ENCODE measurements at regions not wholly inside any gene's neighbourhood (a gene's known extent, or its start where the extent isn't known, plus 50 kb on each side); places are given as distances from the start of the nearest gene placed in this dataset.

- no peak for DNase-seq
Observed at GRCh38 chr22:48199667-48200066, 1437.2 kb downstream of the TBC1D22A start.

DNA sequence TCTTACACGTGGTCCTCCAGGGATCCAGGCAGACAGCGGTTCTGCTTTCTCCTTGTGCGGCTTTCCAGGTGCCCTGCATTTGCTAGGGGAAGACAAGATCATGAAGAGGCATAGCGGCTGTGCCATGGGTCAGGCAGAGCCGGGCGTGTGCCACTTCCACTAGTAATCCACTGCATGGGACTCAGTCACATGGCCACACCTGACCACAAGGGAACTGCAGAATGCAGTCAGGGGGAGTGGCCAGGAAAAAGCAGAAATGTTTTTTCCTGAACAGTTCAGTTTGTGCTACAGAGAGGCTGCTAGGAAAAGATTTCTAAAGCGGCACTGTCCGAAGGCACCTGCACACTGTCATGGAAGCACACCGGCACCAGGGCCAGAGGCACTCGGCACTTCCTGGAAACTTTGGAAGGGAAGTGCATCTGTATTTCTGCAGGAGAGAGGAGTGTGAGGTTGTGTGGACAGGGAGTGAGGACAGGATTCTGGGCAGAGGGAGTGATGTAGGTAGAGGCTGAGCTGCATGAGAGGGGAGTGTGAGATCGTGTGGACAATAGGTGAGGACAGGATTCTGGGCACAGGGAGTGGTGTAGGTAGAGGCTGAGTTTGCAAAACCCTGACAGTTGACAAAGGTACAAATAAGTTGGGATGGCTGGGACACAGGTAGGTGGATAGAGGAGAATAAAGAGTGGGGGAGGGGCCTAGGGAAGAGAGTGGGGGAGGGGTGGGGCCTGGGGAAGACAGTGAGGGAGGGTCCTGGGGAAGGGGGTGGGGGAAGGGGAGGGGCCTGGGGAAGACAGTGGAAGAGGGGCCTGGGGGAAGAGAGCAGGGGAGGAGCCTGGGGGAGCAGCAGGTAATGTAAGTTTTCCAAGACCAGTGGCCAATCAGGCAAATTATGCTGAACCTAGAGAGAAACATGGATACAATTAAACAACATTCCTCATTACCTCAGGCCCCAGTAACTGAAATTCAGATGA is 1436.3 kb downstream of the TBC1D22A start:
- no peak for DNase-seq

- no peak for DNase-seq
Observed at GRCh38 chr22:48197189-48197690, 1434.8 kb downstream of the TBC1D22A start.

- DNase-seq: no peak
Observed at GRCh38 chr22:48192920-48193319, 1430.5 kb downstream of the TBC1D22A start.

DNA sequence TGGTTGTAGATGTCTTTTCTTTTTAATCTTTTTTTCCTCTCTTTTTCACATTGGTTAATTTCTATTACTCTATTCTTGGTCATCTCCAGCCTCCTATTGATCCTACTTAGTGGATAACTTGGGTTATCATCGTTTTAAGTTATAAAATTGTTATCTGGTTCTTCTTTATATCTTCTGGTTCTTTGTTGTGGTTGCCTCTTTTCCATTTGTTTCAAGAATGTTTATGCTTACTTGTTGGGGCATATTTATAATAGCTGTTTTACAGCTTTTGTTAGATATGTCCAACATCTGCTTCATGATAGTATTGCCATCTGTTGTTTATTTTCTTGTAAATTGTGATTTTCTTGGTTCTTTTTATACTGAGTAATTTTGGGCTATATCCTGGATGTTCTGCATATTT is 1429.6 kb downstream of the TBC1D22A start:
- no peak for DNase-seq

DNA sequence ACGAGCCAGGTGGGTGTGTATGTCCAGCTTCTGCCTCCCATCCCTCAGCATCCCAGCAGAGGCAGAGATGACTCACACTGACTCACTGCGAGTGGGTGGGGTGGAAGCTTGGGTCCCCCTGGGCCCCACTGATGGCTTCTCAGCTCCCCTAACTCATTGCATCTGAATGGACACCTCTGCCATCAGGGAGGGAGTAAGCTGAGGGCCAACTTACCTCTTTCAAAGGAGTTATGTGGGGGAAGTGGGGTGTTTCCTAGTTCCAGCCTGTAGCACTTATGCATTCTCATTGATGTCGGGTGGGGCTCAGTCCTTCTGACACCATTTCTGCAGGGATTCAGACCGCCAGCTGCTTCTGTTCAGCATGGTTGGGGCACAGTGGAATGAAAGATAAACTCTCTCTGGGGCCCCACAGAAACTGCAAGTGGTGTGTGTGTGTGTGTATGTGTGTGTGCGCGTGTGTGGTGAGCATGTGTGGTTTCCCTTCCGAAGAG is 1425.8 kb downstream of the TBC1D22A start:
- DNase-seq: no peak

DNA sequence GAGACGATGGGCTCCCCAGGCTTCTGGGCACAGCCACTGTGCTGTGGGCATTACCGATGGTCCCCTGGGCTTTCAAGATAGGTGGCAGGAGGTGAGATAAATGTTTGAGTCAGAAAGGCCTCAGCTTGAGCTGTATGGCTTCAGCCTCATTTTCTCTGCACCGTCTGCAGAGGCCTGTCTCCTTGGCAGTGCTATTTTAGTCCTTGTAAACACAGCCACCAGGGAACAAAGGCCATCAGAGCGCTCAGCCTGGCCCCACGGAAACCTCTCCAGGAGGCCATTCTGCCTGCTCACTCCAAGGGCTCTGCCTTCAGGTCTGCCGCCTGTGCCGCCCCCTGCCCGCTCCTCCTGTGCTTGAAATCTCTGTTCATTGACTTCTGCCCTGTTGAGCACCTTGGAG is 1424.9 kb downstream of the TBC1D22A start:
- no peak for DNase-seq

DNA sequence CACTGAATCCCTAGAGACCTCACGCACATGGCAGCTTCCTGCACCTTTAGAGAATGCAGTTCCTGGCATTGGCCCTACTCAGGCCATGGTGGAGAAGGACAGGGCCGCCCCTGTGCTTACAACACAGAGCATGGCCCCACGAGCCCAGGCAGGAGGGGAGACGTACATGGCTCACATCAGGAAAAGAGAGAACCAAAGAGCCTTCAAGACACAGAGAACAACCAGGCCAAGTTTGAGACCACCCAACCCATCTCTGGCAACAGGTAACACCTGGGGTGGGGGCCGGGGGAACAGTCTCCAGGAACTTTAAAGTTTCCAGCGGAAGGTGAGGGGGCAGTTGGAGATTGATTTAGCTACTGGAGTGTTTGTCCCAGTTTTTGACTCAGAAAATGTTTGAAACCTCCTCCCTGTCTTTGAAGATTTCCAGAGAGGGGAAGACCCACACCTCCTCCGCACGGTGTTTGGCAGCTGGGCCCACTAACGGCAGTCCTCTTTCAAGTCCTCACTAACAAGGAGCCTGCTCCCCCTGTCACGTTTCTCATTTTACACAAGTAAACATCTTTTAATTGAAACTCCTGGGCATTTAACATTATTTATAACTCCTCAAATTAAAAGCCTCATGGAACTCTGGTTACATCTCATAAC is 1423.8 kb downstream of the TBC1D22A start:
- no peak for DNase-seq

- DNase-seq: no peak
Observed at GRCh38 chr22:48185071-48186055, 1422.9 kb downstream of the TBC1D22A start.

DNA sequence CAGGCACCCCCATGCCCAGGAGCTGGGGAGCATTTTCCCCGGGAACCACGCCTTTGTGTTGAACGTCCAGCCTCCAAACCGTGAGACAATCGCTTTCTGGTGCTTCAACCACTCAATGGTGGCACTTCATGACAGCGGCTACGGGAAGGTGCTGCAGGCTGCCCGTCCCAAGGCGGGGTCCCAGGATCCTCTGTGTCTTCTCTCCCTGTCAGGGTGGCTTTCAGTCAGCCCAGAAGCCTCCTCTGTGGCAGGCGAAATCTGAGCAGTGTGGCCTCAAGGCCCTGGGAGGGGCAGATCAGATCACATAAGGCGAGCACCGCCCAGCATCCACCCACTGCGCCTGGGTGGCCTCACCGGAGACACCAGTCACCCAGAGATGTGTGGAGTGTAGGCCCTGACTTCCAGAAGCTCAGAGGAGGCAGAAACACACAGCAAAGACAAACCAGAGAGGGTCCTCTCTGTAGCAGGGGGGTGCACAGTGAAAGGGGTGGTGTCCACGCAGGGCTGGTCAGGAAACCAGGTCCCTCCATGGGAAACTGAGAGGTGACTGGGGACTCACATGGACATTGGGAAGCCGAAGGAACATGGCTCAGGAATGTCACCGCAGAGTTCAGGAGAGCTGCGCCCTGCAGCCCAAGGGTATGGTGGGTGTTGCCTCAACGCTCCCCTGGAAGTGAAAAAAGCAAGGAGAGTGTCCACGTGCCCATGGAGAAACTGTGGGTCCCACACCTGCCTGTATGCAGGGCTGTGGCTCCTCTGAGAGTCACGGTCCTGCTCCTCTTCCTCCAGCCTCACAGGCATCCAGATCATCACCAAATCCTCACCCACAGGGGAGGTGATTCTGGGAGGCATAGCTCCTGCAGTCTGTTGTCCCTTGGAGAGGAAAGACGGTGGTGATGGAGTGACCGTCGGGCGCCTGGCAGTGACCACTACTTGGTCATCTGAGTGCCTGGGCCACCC is 1420.7 kb downstream of the TBC1D22A start:
- no peak for DNase-seq

GRCh38 chr22:48182031-48182430 is 1419.6 kb downstream of the TBC1D22A start:
- no peak for DNase-seq

DNA sequence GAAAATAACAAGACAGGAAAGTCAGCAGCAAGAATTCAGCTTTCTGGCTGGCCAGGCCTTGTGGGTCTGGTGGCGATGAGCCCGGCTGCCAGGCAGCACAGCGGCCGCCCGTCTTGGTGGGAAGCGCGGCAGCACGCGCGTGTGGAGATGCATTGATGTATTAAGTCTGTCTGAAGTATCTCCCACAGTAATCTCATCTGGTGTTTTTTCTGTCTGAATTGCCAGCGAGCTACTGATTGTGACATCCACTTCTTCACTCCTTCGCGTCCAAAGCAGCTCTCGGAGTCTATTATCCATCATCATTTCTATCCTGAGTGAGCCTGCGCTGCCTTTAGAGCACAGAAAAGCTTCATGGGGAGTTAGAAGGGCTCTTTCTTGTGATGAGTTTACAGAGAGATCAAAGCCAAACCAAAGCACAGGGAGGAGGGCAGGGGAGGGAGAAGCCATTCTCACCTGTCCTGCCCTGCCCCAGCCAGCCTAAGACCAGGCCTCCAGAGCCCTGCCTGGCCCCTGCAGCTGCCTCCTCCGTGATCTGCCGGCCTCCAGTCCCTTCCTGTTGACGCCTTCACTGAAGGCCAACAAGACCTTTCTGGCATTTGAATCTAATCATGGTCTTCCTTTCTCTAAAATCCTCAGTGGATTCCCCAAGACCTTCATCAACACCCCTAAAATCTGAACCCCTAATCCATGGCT is 1419.0 kb downstream of the TBC1D22A start:
- DNase-seq: no peak

DNA sequence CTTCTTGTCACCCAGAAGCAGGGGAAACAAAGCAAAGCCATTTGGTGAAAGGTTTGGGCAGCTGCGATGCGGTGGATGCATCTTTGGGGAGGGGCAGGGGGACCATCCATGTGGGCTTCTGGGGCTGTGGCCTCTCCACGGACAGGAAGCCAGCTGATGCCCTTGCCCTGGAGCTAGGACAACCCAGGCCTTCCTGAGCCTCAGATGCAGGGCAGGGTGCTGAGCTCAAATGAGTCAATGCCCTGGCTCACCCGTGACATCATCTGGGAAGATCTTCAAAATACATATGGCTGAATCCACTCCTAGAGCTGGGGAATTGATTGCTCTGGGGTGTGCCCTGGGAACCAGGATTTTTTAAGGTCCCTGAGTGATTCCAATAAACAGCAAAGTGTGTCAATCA is 1418.2 kb downstream of the TBC1D22A start:
- no peak for DNase-seq

DNA sequence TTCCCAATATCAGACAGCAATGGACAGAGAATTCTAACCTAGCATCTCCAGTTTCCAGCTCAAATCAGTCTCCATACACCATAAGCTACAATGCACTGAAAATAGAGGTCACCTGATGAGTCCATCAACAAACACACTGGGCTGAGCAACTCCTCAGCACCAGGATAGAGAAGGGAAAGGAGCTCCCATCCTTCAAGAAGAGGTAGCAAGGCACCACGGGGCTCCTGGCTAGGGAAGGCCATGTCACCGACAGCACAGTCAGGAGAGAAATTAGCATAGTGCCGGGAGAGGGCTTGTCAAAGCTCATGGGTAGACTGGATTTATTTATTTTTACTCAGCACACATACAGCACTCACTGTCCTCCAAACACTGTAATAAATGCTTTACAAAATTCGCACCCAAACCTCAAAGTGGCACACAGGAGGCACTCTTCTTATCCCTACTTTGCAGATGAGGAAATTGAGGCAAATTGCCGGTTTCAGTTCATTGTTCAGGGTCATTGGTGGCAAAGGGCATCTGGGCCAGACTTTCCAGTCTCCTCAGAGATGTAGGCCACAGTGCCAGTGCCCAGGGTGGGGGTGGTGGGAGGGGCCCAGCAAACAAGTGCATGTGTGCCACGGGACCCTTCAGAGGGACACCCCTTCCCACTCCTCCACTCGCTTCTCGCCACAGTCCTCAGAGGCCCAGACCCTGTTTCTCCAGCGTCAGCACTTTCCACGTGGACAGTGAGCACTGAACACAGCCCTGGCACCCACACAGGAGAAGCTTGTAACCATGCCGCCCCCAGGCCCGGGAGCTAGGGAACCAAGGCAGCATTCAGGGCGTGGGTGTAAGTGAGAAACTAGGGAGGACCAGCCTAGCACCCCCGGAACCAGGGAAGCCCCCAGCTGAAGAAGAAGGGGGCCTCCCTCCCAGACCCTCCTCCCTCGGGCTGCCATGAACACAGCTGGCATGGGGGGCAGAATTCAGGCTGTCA is 1417.4 kb downstream of the TBC1D22A start:
- DNase-seq: no peak

DNA sequence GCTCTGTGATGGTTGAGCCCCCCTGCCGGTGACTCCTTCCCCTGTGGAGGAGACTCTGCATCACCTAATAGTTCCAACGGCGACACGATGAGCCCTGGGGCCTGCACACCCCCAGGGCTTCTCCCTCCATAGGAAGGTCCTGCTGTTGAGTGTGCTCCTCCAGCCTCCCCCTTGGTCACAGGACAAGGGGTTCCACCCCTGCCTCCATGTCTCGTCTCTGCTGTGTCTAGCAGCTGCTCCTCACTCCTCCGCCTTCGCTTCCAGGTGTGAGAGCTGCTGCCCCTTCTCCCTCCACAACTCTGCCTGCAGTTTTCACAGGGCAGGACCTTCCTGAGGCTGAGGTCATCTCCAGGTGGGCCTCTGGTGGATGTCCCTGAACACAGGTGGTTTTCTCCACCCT is 1416.1 kb downstream of the TBC1D22A start:
- no peak for DNase-seq

GRCh38 chr22:48177631-48178030 is 1415.2 kb downstream of the TBC1D22A start:
- no peak for DNase-seq

DNA sequence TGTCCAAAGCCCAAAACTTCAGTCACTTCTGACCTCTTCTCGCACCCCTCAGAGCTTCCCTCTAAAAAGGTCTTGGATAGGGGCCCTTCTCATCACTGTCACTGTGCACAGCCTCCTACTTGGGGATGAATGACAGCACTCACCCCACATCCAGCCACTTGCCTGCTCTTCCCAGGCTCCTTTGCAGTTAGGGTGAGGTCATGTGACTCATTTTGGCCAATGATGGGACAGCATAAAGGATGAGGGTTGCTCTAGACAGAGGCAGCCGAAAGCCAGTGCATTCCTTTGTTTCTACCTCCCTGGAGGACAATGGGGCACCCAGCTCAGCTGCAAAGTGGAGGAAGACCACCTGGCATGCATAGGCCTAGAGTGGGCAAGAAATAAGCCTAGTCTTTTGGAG is 1413.3 kb downstream of the TBC1D22A start:
- DNase-seq: no peak

- DNase-seq: no peak
Observed at GRCh38 chr22:48173773-48174160, 1411.3 kb downstream of the TBC1D22A start.

DNA sequence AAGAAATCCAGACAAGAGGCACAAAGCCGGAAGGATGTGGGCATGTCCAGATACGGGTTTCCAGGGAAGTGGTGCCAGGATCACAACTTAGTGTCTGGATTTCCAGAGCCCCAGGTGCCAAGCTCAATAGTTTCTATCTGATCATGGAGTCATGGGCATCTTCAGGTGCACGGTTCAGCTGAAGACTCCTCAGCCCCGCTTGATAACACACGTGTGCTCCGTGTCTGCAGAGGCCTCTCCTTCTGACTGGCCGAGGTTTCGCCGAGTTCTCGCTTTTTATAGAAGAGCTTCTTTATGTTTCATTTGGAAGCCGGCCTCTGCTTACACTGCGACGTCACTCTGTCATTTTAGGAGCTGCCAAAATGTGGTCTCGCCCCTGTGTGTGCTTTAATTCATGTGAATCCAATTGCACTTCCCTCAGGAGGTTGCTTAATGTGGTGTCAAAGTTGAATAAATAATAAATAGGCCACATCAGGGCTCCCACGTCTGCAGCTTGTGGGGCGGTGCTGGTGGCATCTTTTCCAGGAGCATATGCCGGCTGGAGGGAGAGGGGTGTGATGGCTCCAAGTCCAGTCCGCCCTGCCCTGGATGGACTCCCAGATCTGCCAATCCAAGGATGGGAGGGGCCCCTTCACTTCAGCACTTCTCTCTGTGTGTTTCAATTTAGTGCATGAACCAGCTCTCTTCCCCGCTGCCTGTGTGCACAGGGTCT is 1410.8 kb downstream of the TBC1D22A start:
- no peak for DNase-seq
